ENCODE measurements at regions not wholly inside any gene's neighbourhood (a gene's known extent, or its start where the extent isn't known, plus 50 kb on each side); places are given as distances from the start of the nearest gene placed in this dataset.
"Not testable (repeated sequence)": the region's sequence is repeated elsewhere in the genome, so short reads cannot be mapped to it uniquely, and the experiment has no call there.

DNA sequence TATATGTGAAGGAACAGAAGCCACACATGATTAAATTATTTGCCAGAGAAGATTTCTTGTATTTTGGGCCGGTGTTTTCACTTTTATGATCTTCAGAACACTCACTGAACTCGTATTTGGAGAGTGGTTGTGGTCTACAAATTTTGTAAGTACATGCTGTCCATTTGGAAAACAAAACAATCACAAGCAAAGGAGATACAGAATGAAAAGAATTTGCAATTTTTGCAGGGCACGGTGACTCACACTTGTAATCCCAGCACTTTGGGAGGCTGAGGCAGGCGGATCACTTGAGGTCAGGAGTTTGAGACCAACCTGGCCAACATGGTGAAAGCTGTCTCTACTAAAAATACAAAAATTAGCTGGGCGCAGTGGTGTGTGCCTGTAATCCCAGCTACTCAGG lies 282.0 kb downstream of the C1D start:
- H3K9me3 Mint-ChIP-seq, H3K36me3 Mint-ChIP-seq, H3K4me3 Mint-ChIP-seq, H3K4me1 Mint-ChIP-seq, H3K27ac Mint-ChIP-seq: not testable (repeated sequence)
- peaks cover 11% of the 10 kb centered on the region for H3K27me3 Mint-ChIP-seq

DNA sequence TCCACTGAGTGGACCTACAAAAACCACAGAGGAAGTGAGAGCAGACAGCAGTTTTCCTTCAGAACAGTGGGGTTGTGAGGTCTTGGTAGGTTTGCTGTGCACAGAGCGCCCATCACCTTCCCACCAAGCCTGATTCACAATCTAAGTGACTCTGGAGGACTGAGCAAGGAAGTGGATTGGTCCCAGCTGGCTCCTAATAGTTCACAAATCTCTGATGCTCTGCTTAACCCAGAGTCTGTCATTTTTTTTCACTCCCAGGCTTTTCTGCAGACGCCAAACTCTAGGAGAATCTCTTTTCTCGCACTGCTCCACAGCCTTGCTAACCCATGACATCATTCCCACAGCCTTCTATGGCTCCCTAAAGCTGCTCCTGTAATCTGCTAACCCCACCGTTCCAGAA lies 280.4 kb downstream of the C1D start:
- Mint-ChIP-seq H3K27me3 (peaks cover 11% of the 10 kb centered on the region), H3K4me3 (no peak overlapping the region), H3K36me3 (no peaks in the 10 kb centered on the region), H3K27ac (no peak overlapping the region), H3K4me1 (no peaks in the 10 kb centered on the region), H3K9me3 (peaks cover 0 to 3% (median 0%) of the 10 kb centered on the region in 3 donors)

DNA sequence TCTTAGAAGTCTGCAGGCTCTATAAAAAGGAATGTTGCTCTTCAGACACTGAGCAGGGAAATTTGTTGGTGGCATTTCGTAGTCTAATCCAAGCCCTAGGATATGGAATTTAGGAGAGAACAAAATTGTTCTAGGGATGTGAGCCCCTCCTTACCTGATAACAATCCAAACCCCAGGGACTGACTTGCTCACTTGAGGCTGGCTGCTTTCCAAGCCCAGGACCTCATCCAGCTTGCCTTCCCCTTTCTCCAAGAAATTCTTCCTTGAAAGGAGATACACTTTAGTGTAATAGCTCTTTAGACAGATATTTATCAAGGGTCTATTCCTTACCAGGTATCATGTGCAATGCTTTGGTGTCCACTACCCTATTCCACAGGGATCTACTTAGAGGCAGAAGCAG lies 279.8 kb downstream of the C1D start:
- Mint-ChIP-seq H3K4me3 (no peak overlapping the region), H3K27me3 (peaks cover 8% of the 10 kb centered on the region), H3K36me3 (no peaks in the 10 kb centered on the region), H3K27ac (no peak overlapping the region), H3K4me1 (no peaks in the 10 kb centered on the region), H3K9me3 (peaks cover 0 to 3% (median 0%) of the 10 kb centered on the region in 3 donors)

DNA sequence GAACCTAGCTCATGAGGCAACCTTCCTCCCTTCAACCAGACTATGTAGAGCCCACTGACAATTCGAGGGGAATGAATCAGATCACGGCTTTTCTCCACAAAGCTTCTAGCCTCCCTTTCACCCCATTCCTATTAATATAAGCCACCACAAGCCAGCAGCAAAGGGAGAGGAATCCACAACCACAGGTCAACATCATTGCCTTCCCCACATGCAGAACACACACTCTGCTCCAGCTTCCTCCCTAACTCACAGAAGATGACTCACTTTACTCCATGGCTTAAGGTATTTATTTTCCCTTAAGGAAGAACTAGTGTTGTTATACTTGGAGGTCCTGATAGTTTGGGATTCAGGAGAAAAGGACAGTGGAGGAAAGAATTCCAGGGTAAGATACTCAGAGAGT lies 272.2 kb downstream of the C1D start:
- Mint-ChIP-seq H3K9me3 (peaks cover 0 to 1% (median 0%) of the 10 kb centered on the region in 3 donors), H3K36me3 (no peaks in the 10 kb centered on the region), H3K27ac (no peak overlapping the region), H3K27me3 (peaks cover 3% of the 10 kb centered on the region), H3K4me3 (no peak overlapping the region), H3K4me1 (no peaks in the 10 kb centered on the region)

DNA sequence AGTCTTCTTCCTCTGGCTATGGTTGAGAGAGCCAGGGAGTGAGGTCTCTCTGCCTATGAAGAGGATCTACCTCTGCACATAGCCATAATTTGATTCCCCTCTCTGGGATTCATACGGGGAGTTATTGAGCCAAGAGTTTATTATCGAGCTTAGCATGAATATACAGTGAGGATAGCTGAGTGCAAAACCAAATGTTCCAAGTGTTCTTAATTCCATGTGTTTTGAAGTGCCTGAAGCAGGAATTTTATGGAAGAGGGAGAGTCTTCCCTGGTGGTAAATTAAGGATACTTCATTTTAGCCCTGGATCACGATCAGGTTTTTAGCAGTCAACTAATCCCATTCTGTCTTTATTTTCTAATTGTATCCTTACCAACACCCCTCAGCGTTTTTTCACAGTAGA lies 270.6 kb downstream of the C1D start:
- Mint-ChIP-seq H3K27me3 (peaks cover 5% of the 10 kb centered on the region), H3K27ac (no peak overlapping the region), H3K9me3 (no peaks in the 10 kb centered on the region), H3K4me3 (no peak overlapping the region), H3K36me3 (no peaks in the 10 kb centered on the region), H3K4me1 (no peaks in the 10 kb centered on the region)

DNA sequence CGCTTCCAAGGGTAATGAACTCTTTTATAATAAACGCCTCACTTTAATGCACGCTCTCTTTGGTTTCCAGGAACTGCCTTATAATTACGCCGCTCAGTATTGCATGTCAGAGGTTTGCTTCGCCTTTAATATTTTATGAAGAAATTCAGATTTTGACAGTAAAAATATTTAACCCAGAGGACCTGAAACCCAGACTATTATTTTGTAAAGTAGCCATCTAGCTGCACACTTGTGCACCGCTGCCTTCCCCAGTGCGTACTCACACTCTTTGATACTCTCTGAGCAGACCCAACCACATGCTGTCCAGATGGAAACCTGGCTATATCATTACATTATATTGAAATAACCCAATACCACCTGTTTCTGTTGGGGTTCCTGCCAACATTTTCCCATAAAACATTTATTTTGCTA lies 270.1 kb downstream of the C1D start:
- Mint-ChIP-seq H3K4me3 (no peak overlapping the region), H3K27ac (no peak overlapping the region), H3K27me3 (peaks cover 5% of the 10 kb centered on the region), H3K36me3 (no peaks in the 10 kb centered on the region), H3K4me1 (no peaks in the 10 kb centered on the region), H3K9me3 (no peaks in the 10 kb centered on the region)

DNA sequence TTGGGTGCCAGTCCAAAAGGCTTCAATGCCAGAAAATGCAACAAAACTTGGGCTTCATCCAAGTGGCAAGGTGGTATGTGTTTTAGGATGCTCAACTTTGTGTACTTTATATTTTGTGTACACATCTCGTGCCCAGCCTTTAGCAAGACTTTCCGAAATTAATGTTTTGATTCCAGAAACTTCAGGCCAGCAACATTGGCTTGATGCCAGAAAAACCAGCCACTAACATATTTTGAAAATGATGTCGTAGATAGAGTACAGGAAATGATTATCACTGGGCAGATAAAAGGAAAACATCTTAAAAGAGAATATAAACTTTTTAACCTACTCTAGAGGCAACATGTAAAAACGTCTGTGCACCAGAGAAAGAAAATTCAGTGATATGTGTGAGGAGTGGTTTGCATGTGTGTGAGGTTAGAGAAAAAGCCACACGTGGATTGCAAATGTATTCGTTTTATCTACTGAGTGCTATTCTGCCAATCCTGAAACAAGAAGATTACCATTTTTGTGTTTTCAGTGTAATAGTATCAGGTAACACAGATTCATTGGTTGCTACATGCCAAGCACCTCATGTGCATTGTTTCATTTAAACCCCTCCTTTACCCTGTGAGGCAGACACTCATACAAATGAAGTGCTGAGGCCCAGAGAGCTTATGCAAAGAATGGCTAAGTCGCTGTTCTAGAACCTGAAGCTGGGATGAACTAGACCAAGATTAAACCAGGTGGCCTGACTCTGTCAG lies 264.8 kb downstream of the C1D start:
- Mint-ChIP-seq H3K4me1 (no peaks in the 10 kb centered on the region), H3K4me3 (no peak overlapping the region), H3K27me3 (peaks cover 8% of the 10 kb centered on the region)

DNA sequence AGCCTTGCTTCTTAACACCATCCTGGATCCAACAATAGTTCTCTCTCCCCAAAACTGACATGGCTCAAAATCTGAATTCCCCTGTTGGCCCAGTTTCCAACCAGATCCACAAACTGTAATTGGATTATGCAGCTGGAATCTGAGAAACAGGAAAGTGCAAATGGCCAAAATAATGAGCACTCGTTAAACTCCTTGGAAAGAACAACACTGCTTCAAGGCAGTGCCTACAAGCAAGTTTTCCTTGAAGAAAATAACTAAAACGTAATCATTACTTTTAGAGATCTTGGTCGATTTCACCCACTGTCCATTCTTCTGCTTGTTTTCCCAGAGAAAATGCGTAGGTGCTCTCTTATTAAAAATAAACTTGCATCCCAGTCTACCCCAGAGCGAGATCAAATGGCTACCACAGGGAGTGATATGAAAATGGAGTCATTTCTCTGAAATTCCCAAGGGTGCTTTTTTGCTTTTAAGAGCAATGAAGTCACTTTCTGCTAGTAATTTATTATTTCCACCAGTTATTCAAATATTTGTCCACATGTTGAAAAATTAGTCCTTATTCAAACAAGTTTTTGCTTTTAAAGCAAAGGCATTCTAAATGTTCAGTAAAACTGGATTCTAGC lies 264.2 kb downstream of the C1D start:
- H3K27ac Mint-ChIP-seq = no peak overlapping the region
- H3K9me3 Mint-ChIP-seq = no peaks in the 10 kb centered on the region
- H3K27me3 Mint-ChIP-seq = peaks cover 8% of the 10 kb centered on the region
- no peaks in the 10 kb centered on the region for H3K4me1 Mint-ChIP-seq
- H3K4me3 Mint-ChIP-seq = no peak overlapping the region
- no peaks in the 10 kb centered on the region for H3K36me3 Mint-ChIP-seq

More for the DNA sequence above, 264.8 kb downstream of the C1D start:
- Mint-ChIP-seq H3K9me3 (no peaks in the 10 kb centered on the region), H3K27ac (no peak overlapping the region), H3K36me3 (no peaks in the 10 kb centered on the region)

DNA sequence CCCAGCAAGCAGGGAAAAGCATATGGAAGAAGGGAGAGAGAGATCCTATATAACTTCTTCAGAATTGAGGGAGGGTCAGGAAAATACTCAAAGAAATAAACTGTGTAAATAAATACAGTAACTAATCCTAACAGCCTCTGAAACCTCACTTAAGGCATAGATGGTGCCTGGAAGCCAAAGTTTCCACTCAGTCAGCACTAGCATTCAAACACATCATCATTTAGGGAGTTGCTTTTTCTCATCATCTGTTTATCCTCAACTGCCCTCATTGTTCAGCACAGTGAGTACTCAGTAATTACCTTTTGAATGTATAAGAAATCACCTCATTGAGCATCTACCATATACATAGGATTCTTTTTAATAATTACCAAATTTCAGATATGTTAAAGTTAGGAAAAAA lies 262.9 kb downstream of the C1D start:
- Mint-ChIP-seq H3K9me3 (no peaks in the 10 kb centered on the region), H3K27ac (no peak overlapping the region), H3K36me3 (no peaks in the 10 kb centered on the region), H3K4me3 (no peak overlapping the region), H3K27me3 (peaks cover 6% of the 10 kb centered on the region), H3K4me1 (no peaks in the 10 kb centered on the region)

DNA sequence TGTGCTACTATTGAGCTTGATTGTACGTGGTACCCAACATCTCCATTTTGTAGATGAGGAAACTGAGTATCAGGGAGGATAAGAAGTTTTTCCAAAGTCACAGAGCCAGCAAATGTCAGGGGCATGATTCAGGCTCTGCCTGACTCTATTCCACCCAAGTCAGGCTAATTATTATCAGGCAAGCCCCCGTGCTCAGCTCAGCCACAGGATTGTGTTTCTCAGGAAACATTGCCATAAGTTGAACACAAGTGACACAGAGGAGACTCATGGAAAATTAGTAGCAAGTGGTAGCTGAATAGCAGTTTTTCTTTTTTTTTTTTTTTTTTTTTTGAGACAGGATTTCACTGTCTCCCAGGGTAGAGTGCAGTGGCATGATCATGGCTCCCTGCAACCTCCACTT lies 260.5 kb downstream of the C1D start:
- no peak overlapping the region for H3K27ac Mint-ChIP-seq
- H3K27me3 Mint-ChIP-seq = peaks cover 5% of the 10 kb centered on the region
- no peaks in the 10 kb centered on the region for H3K4me1 Mint-ChIP-seq
- H3K4me3 Mint-ChIP-seq = no peak overlapping the region
- no peaks in the 10 kb centered on the region for H3K36me3 Mint-ChIP-seq
- peaks cover 0 to 2% (median 0%) of the 10 kb centered on the region in 3 donors for H3K9me3 Mint-ChIP-seq

DNA sequence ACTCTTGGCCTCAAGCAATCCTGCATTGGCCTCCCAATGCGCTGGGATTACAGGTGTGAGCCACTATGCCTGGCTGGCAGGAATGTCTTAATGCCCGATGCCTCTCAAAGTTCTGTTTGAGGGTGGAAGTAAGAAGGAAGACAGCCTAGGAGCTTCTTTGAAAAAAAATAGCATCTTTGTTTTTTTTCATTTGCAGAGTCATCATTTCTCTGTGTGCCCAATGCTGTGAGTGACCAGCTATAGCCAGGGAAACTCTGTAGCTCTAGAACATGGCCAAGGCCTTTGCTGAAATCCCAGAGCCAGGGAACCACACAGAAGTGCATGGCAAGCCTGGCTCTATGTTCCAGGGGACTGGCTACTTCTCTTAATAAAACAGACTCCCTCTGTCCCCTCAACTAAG lies 260.0 kb downstream of the C1D start:
- Mint-ChIP-seq H3K4me1 (no peaks in the 10 kb centered on the region), H3K4me3 (no peak overlapping the region), H3K9me3 (peaks cover 0 to 2% (median under 1%) of the 10 kb centered on the region in 3 donors), H3K27ac (no peak overlapping the region), H3K27me3 (peaks cover 5% of the 10 kb centered on the region), H3K36me3 (no peaks in the 10 kb centered on the region)

DNA sequence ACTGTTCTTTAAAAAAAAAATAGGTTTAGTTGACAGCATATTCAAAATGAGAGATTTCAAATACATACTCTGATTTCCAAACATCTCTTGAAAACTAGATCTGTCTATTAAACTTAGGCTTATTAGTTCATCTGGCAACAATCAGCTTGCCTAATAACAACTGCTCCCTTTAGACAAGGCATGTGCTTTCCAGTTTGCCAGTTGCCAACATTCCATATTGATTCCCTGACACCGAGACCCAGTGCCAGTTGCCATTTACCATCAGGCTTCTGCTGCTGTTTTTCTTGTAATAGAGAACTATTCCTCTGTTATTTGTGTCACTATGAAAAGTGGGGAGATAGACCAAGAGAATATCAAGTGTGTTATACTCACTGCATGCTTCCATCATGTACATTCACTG lies 256.0 kb downstream of the C1D start:
- H3K4me3 Mint-ChIP-seq = no peak overlapping the region
- H3K4me1 Mint-ChIP-seq = peaks cover 0 to 1% (median 0%) of the 10 kb centered on the region in 3 donors
- no peak overlapping the region for H3K27ac Mint-ChIP-seq
- H3K9me3 Mint-ChIP-seq = peaks cover 0 to 14% (median 10%) of the 10 kb centered on the region in 3 donors
- peaks cover 2% of the 10 kb centered on the region for H3K27me3 Mint-ChIP-seq
- no peaks in the 10 kb centered on the region for H3K36me3 Mint-ChIP-seq

DNA sequence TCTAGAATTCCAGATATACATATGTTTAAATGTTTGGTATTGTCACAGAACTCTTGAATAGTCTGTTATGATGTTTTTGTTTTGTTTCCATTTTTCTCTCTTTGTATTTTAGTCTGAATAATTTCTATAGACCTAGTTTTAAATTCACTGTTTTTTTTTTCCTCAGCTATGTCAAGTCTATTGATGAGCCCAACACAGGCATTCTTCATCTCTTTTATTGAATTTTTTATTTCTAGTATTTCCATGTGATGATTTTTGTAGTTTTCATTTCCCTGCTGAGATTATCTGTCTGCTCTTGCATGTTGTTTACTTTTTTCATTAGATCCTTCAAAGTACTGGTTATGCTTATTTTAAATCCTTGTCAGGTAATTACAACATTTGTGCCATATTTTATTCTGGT lies 254.7 kb downstream of the C1D start:
- H3K9me3 Mint-ChIP-seq = peaks cover 0 to 19% (median 10%) of the 10 kb centered on the region in 3 donors
- peaks cover 2% of the 10 kb centered on the region for H3K27me3 Mint-ChIP-seq

DNA sequence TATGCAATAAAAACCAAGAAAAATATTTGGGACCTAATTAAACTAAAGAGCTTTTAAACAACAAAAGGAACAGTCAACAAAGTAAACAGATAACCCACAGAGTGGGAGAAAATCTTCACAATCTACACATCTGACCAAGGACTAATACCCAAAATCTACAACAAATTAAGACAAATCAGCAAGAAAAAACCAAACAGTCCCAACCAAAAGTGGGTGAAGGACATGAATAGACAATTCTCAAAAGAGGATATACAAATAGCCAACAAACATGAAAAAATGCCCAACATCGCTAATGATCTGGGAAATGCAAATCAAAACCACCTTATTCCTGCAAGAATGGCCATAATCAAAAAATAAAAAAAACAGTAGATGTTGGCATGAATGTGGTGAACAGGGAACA lies 250.1 kb downstream of the C1D start:
- Mint-ChIP-seq H3K4me3 (no peak overlapping the region), H3K27me3 (no peaks in the 10 kb centered on the region), H3K4me1 (peaks cover 0 to 1% (median 0%) of the 10 kb centered on the region in 3 donors), H3K9me3 (peaks cover 0 to 19% (median 9%) of the 10 kb centered on the region in 3 donors), H3K36me3 (no peaks in the 10 kb centered on the region), H3K27ac (no peak overlapping the region)

More for the DNA sequence above, 254.7 kb downstream of the C1D start:
- Mint-ChIP-seq H3K36me3 (no peaks in the 10 kb centered on the region), H3K4me1 (peaks cover 0 to 1% (median 0%) of the 10 kb centered on the region in 3 donors), H3K4me3 (peak overlapping the region in 1 of 4 donors; percentile 13), H3K27ac (no peak overlapping the region)

DNA sequence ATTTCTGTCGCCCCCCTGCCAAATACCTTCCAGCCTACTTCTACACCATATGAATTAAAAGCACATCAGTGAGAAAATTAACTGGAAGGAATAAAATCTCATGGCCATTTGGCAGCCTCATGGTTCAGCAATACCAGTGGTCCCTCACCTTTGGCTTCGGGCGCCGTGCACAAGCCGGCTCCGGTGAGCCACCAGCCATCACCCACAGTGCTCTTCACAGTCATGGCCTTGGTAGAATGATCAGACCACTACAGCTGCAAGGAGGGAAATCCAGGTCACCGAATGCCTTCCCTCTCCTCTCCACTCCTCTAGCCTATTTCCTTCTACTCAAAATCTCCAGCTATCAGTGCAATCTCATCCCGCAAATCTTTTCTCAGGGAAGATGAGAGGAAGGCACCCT lies 239.1 kb downstream of the C1D start:
- H3K9me3 Mint-ChIP-seq = no peaks in the 10 kb centered on the region
- peaks cover 1% of the 10 kb centered on the region for H3K36me3 Mint-ChIP-seq
- H3K4me1 Mint-ChIP-seq = peaks cover 9 to 20% (median 19%) of the 10 kb centered on the region in 3 donors
- H3K27ac Mint-ChIP-seq = no peak overlapping the region
- H3K27me3 Mint-ChIP-seq = no peaks in the 10 kb centered on the region
- no peak overlapping the region for H3K4me3 Mint-ChIP-seq

DNA sequence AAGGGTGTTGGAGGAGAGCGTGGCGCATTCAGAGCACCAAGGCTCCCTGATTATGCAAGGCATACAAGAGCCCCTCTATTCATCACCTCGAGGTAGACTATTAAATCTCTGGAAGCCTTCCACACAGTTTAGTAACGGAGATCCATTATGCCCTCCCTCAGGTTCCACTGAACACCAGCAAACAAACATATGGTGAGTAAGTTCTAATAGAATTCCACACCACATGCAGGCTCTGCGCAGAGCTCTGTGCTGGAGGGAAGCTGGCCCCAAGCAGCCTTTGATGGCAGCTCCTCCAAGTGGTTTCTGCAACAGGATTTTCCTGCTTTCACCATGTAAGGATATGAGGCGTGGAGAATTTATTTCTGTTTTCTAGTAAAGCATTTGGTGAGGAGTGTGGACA lies 238.6 kb downstream of the C1D start:
- no peaks in the 10 kb centered on the region for H3K9me3 Mint-ChIP-seq
- no peaks in the 10 kb centered on the region for H3K27me3 Mint-ChIP-seq
- H3K4me3 Mint-ChIP-seq = peak overlapping the region in 1 of 4 donors; percentile 51
- peaks cover 9 to 20% (median 19%) of the 10 kb centered on the region in 3 donors for H3K4me1 Mint-ChIP-seq
- peaks cover 1% of the 10 kb centered on the region for H3K36me3 Mint-ChIP-seq
- H3K27ac Mint-ChIP-seq = no peak overlapping the region

Data from IgD-negative memory B cell (primary cell).